Kidney epithelial cell (primary cell): ENCODE measurements at regions not wholly inside any gene's neighbourhood (a gene's known extent, or its start where the extent isn't known, plus 50 kb on each side); places are given as distances from the start of the nearest gene placed in this dataset.

Source experiments
- DNase-seq: peaks from one replicate; pipeline ENCODE4 v3.0.0-alpha.2; 2010; ENCODE audit warnings: low read depth
- H3K27me3 ChIP-seq: 2 replicates; pipeline ENCODE4 v1.6.0; 2011; ENCODE audit warnings: low read length; ENCODE audit not compliant: control insufficient read depth, insufficient read depth
- H3K36me3 ChIP-seq: 2 replicates; pipeline ENCODE4 v1.5.1; 2011; ENCODE audit warnings: low read length; ENCODE audit not compliant: control insufficient read depth, insufficient read depth
- H3K4me3 ChIP-seq: 2 replicates; pipeline ENCODE4 v1.5.1; 2011; ENCODE audit warnings: low read depth, mild to moderate bottlenecking, control low read depth, low read length
- TF ChIP-seq, protein P1 (sequence below): IDR thresholded peaks from 2 replicates; pipeline ENCODE4 v1.5.1; 2011; ENCODE audit warnings: mild to moderate bottlenecking, moderate library complexity, low read length, control low read depth, inconsistent platforms; ENCODE audit not compliant: insufficient read depth, poor library complexity, severe bottlenecking

DNA sequence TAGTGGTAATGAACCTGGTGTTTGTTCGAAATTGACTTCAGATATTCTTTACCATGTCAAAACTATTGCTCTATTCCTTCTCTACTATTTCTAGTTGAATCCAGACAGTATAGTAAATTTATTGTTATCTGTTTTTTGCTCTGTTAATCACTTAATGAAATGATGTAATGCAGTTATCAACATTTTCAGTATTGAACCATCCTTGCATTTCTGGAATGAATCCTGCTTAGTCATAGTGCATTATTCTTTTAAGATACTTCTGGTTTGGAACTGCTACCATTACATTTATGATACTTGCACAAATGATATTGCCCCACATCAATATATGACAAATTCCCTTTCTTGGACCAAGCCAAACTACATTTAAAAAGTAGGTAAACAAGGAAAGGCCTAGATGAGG, 554.0 kb upstream of the KLF4 start:
- H3K4me3 ChIP-seq: no peak overlapping the region
- no peak for DNase-seq
- TF ChIP-seq, protein P1, sequence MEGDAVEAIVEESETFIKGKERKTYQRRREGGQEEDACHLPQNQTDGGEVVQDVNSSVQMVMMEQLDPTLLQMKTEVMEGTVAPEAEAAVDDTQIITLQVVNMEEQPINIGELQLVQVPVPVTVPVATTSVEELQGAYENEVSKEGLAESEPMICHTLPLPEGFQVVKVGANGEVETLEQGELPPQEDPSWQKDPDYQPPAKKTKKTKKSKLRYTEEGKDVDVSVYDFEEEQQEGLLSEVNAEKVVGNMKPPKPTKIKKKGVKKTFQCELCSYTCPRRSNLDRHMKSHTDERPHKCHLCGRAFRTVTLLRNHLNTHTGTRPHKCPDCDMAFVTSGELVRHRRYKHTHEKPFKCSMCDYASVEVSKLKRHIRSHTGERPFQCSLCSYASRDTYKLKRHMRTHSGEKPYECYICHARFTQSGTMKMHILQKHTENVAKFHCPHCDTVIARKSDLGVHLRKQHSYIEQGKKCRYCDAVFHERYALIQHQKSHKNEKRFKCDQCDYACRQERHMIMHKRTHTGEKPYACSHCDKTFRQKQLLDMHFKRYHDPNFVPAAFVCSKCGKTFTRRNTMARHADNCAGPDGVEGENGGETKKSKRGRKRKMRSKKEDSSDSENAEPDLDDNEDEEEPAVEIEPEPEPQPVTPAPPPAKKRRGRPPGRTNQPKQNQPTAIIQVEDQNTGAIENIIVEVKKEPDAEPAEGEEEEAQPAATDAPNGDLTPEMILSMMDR: no peak
- H3K27me3 ChIP-seq: no peaks in the 10 kb centered on the region
- H3K36me3 ChIP-seq: no peaks in the 10 kb centered on the region

DNA sequence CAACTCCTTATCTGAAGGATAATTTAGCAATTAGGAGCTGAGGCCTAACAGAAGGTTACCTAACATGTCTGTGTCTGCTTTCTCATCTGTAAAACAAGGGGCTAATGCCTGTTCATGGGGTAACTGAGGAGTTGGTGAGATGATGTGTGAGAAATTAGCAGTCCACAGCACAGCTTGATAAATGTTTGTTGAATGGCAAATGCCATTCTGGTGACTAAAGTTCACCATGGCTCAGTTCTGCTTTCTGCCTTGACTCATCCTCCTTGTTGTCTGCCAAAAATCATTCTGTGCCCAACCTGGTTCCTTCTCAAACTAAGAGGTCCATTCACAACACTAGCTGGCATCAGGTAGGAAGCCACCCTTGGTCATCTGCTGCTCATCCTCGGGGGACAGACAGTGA, 552.0 kb upstream of the KLF4 start:
- peak; percentile 68 for DNase-seq
- no peak overlapping the region for H3K4me3 ChIP-seq

DNA sequence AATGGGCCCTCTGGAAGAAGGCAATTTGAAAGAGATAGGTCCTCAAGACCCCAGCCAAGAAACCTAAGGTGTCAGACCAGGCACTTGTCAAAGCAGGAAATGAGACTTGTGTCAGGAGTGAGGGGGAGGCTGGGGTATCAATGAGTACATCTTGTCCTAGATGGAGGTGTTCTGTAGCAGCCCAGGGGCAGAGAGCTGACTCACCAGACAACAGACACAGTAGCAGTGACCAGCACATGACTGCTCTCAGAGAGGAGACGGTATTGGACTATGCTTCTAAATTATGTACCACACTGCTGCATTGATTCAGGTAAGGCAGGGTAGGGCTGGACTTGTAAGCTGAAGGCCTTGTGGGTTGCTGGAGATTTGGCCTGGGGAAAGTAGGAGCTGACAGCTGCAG, 551.2 kb upstream of the KLF4 start:
- TF ChIP-seq, protein P1: no peak
- peak; percentile 61 for DNase-seq
- no peak overlapping the region for H3K4me3 ChIP-seq
- H3K27me3 ChIP-seq: no peaks in the 10 kb centered on the region
- H3K36me3 ChIP-seq: no peaks in the 10 kb centered on the region

More for the DNA sequence above, 552.0 kb upstream of the KLF4 start:
- Histone ChIP-seq H3K36me3 (no peaks in the 10 kb centered on the region), H3K27me3 (no peaks in the 10 kb centered on the region)
- TF ChIP-seq, protein P1: no peak

DNA sequence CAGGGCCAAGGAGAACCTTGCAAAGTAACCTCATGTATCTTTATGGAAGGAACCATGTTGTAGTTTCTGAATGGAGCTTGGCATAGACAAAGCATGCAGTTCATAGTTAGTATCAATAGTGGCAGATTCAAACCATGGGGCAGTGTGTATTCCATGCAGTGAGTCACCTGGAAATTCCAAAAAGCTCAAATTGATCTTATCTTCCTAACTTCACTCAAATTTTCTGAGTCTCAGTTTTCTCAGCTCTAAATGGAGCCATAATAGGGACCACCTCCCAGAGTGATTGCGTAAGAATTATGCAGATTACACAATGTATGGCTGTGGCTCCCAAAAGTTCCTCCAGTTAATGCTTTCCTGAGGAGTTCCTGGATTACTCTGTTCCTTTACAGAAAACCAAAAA, 549.9 kb upstream of the KLF4 start:
- H3K4me3 ChIP-seq: no peak overlapping the region
- TF ChIP-seq, protein P1: no peak
- no peaks in the 10 kb centered on the region for H3K27me3 ChIP-seq
- no peak for DNase-seq
- H3K36me3 ChIP-seq: no peaks in the 10 kb centered on the region

DNA sequence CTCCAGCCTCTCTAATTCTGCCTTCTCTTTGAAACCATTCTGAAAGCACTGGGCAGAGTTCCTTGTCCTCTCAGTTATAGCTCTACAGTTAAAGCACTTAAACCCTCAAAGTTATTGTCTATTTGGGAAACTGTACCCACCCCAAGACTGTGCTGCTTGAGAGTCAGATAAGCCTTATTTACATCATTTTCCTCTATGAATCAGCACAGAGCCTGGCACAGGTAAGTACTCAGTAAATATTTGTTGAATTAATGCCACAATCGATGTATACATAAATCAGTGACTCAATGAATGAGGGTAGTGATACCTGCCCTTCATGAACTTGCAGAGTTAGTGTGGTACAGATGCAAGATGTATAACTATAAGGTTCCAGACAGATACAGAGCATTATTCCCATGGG, 549.4 kb upstream of the KLF4 start:
- TF ChIP-seq, protein P1: no peak
- no peak for DNase-seq
- Histone ChIP-seq H3K4me3 (no peak overlapping the region), H3K36me3 (no peaks in the 10 kb centered on the region), H3K27me3 (no peaks in the 10 kb centered on the region)

DNA sequence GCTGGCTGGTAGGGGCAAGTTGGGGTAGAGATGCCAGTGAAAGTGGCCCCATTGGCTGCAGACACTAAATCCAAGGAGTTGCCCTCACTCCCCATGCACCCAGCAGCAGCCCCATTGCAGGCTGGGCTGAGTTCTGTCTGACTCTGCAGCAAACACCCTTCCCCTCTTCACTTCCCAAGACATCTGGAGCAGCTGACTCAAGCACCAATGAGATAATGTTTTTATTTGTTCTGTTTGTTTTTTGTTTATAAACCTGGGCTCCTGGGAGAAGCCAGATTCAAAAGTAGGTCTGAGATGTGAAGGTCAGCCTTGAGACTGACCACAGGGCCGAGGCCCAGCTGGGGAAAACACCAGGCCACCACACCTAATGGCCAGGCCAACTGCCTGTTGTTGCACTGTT, 545.9 kb upstream of the KLF4 start:
- Histone ChIP-seq H3K4me3 (no peak overlapping the region), H3K36me3 (no peaks in the 10 kb centered on the region), H3K27me3 (no peaks in the 10 kb centered on the region)
- TF ChIP-seq, protein P1: no peak
- no peak for DNase-seq
